GM12875 (cell line): ENCODE measurements at regions not wholly inside any gene's neighbourhood (a gene's known extent, or its start where the extent isn't known, plus 50 kb on each side); places are given as distances from the start of the nearest gene placed in this dataset.
"Not testable (repeated sequence)": the region's sequence is repeated elsewhere in the genome, so short reads cannot be mapped to it uniquely, and the experiment has no call there.

Experiments used
- H3K4me3 ChIP-seq: one replicate; pipeline ENCODE4 v1.5.1; 2011; ENCODE audit warnings: low read depth, low read length, control low read depth
- TF ChIP-seq, protein P1 (sequence below): IDR thresholded peaks from 2 replicates; pipeline ENCODE4 v1.5.1; 2011; ENCODE audit warnings: low read depth, mild to moderate bottlenecking, control low read depth, inconsistent platforms, low read length, moderate library complexity, borderline replicate concordance; ENCODE audit not compliant: insufficient read depth

DNA sequence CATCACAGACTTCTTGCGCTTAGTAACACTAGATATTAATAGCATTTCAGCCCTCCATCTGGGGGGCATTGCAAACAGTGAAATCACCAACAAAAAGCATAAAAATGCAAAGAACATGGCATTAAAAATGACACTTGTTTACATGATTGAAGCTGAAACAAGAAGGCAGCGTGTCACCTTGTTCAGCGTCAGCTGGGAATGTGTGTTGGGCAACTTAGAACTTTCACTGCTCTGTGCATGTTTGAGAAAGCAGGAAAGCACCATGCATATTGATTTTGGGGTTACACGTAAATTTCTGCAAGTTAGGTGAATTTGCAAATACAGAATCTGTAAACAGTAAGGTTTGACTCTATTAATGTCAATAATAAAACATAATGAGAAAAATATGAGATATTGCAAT lies 162.9 kb downstream of the SOX4 start:
- TF ChIP-seq, protein P1, sequence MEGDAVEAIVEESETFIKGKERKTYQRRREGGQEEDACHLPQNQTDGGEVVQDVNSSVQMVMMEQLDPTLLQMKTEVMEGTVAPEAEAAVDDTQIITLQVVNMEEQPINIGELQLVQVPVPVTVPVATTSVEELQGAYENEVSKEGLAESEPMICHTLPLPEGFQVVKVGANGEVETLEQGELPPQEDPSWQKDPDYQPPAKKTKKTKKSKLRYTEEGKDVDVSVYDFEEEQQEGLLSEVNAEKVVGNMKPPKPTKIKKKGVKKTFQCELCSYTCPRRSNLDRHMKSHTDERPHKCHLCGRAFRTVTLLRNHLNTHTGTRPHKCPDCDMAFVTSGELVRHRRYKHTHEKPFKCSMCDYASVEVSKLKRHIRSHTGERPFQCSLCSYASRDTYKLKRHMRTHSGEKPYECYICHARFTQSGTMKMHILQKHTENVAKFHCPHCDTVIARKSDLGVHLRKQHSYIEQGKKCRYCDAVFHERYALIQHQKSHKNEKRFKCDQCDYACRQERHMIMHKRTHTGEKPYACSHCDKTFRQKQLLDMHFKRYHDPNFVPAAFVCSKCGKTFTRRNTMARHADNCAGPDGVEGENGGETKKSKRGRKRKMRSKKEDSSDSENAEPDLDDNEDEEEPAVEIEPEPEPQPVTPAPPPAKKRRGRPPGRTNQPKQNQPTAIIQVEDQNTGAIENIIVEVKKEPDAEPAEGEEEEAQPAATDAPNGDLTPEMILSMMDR, result no peak
- H3K4me3 ChIP-seq, result no peak overlapping the region

- H3K4me3 ChIP-seq, result not testable (repeated sequence)
These were observed 163.8 kb downstream of the SOX4 start for GRCh38 chr6:21757392-21757791.

DNA sequence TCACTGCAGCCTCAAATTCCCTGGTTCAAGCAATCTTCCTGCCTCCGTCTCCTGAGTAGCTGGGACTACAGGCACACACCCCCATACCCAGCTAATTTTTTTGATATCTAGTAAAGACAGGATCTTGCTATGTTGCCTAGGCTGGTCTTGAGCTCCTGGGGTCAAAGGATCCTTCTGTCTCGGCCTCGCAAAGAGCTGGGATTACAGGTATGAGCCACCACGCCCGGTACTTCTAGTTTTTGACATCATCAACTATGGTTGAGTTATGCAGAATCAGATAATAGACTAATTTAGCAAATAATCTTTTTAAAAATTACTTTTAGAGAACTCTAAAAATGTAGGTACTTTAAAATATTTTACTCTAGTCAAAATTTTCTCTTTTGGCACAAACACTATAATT lies 166.2 kb downstream of the SOX4 start:
- H3K4me3 ChIP-seq, result no peak overlapping the region
- TF ChIP-seq, protein P1, result no peak

DNA sequence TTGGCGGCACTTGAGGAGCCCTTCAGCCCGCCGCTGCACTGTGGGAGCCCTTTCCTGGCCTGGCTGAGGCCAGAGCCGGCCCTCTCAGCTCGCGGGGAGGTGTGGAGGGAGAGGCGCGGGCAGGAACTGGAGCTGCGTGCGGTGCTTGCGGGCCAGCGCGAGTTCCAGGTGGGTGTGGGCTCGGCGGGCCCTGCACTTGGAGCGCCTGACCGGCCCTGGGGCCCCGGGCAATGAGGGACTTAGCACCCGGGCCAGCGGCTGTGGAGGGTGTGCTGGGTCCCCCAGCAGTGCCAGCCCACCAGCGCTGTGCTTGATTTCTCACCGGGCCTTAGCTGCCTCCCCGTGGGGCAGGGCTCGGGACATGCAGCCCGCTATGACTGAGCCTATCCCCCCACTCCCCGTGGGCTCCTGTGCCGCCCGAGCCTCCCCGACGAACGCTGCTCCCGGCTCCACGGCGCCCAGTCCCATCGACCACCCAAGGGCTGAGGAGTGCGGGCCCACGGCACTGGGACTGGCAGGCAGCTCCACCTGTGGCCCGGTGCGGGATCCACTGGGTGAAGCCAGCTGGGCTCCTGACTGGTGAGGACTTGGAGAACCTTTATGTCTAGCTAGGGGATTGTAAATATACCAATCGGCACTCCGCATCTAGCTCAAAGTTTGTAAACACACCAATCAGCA lies 167.6 kb downstream of the SOX4 start:
- H3K4me3 ChIP-seq, result not testable (repeated sequence)

GRCh38 chr6:21764989-21765388 lies 171.4 kb downstream of the SOX4 start:
- TF ChIP-seq, protein P1, result no peak

DNA sequence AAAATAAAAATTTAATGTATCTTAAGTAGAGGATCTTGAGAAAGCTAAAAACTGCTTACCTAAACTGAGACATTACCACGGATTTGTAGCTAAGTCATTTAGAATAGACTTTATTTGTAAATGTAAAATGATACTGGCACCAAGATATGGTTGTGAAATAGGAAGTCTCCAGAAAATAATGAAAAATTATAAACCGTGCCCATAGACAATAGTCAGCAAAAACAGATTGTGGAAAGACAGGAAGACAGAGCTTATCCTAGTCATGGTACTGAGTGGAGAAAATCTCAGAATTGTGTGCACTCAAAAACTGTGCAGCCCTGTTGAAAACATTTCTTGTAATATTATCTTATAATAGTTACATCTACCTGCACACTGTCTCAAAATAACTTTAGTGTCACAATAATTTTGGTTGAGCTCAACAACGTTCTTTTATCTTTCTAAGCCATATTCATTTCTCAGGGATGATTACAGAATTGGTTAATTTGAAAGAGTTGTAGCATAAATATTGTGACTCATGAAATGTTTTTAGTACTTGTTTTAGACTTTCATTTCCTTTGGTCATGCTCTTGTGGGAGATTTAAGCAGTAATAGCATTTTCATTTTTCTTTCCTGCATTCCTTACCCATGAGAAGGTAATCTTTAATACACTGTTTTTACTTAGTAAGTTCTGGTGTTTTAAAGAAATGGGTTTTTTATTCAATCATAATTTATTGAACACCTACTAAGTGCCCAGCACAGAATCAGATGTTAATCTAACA lies 174.5 kb downstream of the SOX4 start:
- no peak overlapping the region for H3K4me3 ChIP-seq
- TF ChIP-seq, protein P1, result no peak

More at GRCh38 chr6:21764989-21765388, 171.4 kb downstream of the SOX4 start:
- no peak overlapping the region for H3K4me3 ChIP-seq

DNA sequence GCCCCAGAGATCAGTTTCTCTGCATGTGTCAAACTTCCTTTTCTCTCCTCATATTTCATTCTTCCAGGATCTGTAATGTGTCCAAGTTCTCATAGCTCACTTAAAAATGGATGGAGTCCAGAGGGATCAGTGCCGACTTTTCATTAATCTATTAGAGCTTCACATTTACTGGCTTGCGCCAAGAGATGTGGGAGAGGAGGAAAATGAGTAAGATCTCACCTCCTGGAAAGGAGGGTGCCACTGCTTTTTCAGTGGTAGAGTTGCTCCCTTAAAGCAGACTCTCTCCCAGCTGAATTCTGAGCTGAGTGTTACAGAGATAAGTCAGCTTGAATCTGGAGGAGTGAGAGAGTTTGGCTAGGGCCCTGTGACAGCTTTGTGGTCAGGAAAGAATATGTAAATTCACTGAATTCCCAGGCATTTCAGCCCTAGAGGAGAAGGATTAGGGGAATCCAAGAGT lies 175.9 kb downstream of the SOX4 start:
- TF ChIP-seq, protein P1, result no peak
- no peak overlapping the region for H3K4me3 ChIP-seq

GRCh38 chr6:21769968-21770367 lies 176.4 kb downstream of the SOX4 start:
- no peak overlapping the region for H3K4me3 ChIP-seq
- TF ChIP-seq, protein P1, result no peak
